Activated CD8-positive, alpha-beta memory T cell treated with anti-CD3 and anti-CD28 coated beads for 24 hours (primary cell): ENCODE measurements at regions not wholly inside any gene's neighbourhood (a gene's known extent, or its start where the extent isn't known, plus 50 kb on each side); places are given as distances from the start of the nearest gene placed in this dataset.

Experiments
- DNase-seq: peaks from one replicate; pipeline ENCODE4 v3.0.0-alpha.2; 2020

DNA sequence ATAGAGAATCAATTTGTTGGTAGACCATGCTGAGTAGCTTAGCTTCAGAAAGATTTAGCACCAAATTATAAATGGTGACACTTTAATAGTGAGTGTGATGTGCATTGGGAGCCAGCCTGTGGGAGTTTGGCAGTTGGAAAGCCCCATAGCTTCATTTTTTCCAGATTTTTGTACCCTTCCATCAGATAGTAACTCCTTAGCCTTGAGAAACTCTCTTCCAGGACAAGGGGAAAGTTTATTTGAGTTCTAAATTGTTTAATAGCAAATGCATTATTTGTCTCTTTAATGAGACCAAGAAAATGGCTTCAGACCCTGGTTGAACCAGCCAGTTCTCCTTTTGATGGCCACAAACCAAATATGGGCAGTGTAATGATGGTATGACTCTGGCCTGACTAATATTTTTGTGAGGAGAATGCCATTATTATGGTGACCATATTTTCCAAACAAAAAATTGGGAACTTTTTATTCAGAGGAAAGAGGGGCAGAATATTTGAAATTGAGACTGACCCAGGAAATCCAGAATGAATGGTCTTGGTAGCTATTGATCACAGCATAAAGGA, 49.8 kb downstream of the PLCE1 start:
- DNase-seq: no peak

DNA sequence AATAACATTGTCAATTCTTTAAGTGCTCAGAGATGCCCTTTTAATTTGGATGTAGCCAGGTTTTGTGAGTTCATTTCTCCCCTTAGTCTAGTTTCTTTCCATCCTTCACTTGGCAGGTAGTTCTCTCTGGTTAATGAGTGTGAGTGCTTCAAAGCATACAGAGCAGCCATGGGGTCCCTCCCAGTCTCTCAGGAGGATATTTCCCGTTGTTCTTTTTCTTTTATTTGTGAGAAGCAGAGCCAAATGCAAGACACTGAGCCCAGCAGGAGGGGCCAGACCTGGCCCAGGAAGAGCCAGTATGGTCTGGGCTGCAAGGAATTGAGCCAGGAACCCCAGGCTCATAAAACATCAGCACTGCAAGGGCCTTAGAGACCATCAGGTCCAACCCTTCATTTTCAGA, 52.4 kb downstream of the PLCE1 start:
- no peak for DNase-seq

DNA sequence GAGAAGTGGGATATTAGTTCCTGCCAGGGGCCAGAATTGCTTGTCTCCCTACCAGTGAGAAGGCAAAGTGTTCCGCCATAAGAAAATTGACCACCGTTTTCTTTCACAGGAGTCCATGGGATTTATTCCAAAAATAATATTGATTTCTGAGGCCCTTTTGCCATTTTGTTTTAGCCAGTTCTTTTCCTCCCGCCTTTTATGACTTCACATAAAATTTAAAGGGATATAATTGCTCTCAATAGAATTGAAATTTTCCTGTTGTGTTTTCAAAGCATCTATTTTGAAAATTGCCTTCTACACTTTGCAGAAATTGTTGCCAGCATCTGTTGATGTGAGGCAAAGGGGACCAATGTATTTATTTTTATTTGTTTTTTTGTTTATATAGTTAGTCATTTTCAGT, 53.6 kb downstream of the PLCE1 start:
- no peak for DNase-seq

DNA sequence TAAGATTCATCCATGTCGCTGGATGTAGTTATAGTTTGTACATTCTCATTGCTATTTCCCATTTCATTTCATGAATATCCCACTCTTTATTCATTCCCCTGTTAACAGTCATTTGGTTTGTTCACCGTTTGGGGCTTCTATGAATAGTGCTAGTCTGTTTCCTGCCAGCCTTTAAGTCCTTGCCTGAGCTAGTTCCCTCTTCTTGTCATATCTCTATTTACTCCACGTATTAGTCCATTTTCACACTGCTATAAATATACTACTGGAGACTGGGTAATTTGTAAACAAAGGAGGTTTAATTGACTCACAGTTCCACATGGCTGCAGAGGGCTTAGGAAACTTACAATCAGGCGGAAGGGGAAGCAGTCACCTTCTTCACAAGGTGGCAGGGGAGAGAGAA, 56.2 kb downstream of the PLCE1 start:
- DNase-seq: no peak

DNA sequence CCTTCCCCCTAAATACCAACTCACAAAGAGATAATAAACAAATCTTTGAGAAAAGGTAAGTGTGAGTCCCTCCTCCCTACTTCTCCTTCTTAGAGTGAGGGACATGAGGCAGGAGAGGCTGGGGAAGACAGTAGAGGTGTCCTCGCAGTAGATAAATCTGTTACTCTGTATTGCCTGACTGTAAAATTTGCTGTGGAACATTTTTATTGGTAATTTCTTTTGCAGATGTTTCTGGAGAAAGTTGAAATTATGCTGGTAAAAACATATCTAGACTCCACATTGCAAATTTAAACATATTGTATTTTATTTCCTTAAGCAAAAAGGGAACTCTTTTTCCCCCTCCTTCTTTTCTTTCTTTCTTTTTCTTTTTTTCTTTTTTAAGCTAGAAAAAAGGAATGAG, 58.5 kb downstream of the PLCE1 start:
- DNase-seq: no peak

DNA sequence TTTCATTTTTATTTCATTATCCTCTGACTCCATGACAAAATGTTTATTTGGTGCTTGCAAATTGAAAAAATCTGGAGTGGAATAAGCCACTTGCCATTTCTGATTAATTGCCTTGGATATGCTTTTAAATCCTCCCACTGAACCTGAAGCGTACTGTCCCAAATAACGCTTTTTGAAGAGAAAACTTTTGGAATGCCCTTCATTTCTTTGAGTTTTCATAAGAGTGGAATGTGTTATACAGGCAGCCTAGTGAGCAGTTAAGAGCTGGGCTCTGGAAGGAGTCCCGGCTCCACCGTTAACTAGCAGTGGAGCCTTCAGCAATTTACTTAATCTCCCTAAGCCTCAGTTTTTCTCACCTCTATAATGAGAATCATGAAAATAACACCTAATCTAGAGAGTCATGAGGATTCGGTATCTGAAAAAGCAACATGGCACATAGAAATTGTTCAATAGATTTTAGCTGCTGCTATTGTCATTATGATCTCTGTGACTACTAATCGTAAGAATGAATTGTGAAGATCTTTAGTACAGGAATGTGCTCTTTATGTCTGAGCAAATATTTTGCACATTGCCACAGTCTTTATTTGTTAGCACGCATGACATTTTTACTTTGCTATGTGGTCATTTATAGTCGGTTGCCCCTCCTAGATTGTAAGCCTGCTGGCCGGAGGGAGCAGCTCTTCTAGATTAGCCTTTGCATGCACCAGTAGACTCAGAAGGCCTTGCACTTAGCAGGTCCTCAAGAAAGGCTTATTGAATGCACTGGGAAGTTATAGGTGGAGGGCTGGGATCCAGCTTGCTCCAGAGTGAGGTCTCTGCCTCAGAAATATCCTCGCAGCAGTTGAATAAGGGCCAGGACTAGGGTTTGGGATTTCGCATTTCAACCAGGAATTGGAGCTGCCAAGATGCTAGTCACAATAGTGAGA, 59.4 kb downstream of the PLCE1 start:
- no peak for DNase-seq

GRCh38 chr10:94059178-94059883, 65.6 kb downstream of the PLCE1 start:
- DNase-seq: no peak

GRCh38 chr10:94061026-94061425, 67.3 kb downstream of the PLCE1 start:
- DNase-seq: no peak

GRCh38 chr10:94062611-94063010, 68.9 kb downstream of the PLCE1 start:
- no peak for DNase-seq

DNA sequence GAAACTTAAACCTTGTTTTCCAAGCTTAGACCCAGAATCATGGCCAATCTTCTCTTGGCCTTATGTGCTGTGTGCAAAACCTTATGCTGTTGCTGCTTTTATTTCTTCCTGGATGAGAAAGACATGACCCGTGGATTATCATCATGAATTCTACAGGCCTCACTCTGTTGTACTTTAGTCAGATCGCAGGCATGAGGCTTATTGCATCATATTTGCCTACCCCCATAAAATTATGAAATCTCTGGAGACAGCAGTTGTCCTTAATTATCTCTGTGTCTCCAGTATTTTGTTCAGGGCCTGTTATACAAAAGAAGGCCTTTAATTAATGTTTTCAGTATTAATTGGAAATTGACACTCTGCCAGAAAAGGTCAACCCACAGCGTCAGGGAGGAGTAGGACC, 71.6 kb downstream of the PLCE1 start:
- DNase-seq: no peak

GRCh38 chr10:94065787-94066186, 72.1 kb downstream of the PLCE1 start:
- no peak for DNase-seq

DNA sequence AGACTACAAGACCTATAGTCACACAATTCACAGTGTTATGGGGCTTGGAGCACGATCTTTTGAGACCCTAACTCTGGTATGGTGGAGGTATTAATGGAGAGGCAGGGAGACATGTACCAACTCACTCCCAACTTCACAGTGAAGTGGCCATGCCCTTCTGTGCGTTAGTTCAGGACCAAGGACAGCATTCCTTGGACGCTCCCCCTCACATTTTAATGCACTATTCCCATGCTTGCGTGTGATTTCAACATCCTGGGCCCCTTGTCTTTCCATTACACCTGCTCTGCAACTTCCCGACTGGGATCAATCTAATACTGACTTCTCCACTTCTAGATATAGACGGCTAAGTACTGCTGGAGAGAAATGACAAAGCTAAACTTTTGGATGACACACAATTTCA, 72.7 kb downstream of the PLCE1 start:
- DNase-seq: no peak

GRCh38 chr10:94069884-94070283, 76.2 kb downstream of the PLCE1 start:
- DNase-seq: no peak

DNA sequence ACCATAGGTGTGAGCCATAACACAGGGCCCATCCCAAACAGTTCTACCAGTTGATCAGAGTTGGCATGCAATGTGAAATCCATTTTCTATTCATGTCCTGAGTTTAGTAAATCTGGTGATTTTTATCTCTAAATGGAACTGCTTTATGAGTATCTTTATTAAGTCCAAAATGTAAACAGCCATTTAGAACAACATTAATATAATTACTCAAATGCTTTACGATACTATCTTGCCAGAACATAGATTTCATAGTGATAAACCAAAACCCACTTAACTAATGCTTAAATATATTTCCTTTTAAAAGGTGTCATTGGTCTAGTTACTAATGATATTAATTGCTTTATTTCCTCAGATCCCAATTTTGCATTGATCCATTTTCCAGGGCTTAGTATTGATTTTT, 80.7 kb downstream of the PLCE1 start:
- DNase-seq: no peak

- no peak for DNase-seq
Measured at GRCh38 chr10:94075506-94075905, 81.8 kb downstream of the PLCE1 start.

DNA sequence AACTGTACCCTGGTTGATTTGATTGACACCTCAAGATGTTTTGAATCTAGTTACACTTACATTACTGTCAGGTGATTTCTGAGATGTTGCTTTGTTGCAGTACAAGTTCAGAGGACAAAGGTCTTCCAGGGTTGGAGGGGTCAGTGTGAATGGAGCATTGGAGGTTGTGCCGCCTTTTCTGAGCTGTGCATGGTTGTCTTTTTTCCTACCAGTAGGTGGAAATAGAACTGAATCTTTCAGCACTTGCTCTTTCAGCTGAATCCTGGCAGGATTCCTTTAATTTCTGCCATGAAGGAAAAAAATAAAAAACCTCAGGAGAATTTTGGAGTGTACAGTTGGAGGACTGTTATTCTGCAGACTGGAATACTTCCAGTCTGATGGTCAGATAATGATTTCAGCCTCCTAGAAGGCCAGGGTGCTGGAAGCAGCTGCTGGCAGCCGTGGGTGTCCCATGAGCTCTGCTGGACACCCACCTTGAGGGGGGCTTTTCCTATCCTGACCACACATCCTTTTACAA, 82.7 kb downstream of the PLCE1 start:
- DNase-seq: no peak

- no peak for DNase-seq
Measured at GRCh38 chr10:94077042-94077441, 83.3 kb downstream of the PLCE1 start.

- no peak for DNase-seq
Measured at GRCh38 chr10:94080108-94080507, 86.4 kb downstream of the PLCE1 start.

- DNase-seq: no peak
Measured at GRCh38 chr10:94083662-94084265, 90.0 kb downstream of the PLCE1 start.

DNA sequence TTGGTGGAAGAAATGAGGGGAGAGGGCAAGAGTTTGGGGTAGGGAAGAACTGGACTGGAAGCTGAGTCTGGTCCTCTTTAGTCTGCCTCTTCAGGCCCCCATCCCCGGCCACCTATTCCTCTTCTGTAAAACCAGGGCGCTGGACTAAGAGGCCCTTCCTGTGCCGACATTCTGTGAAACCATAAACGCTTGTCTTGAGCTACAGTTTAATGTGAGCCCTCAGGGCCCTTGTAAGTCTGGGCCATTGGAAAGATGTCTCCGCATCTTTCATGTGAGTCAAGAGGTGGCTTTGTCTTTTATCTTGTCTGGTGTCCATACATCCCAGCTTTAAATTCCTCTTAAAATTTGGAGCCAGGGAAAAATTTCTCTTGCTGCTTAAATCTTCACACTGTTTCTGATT, 90.6 kb downstream of the PLCE1 start:
- no peak for DNase-seq

DNA sequence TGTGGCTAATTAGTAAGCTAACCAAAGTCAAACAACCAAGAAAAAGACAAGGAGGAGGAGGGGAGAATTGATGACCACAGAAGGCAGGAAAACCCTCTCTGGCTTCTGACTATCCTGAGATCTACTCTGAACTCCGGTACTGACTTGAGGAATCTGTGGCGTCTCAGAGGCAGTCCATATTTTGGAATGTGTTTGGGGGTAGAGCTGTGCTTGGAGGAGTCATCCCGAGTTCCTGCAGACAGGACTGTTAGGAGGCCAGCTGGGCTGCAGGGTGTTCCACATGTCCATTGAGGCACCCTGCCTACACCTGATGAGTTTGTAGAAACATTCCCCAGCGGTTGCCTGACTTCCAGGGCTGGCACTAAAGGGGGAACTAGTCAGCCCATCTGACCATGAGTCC, 91.6 kb downstream of the PLCE1 start:
- no peak for DNase-seq

- DNase-seq: no peak
Measured at GRCh38 chr10:94085766-94086437, 92.2 kb downstream of the PLCE1 start.

DNA sequence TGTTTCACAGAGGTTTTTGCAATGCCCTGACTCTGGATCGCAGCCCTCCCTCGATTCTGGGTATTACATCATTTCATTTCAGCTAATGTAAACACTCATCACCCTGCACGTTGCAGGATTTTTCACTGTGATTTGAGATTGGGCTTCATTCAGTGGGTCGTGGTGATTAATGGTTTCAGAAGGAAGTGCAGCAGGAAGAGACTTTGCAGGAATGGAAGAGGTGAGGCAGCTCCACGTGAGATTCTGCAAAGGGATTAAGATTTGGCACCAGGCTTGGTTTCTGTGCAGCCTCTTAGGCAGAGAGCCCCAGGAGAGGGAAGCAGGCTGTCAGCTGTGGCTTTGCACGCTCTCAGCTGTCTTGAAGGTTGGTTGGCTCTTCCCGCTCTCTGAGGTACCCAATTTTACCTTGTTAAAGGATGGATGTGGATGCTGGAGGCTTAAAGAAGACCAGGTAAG, 95.2 kb downstream of the PLCE1 start:
- no peak for DNase-seq
